Fibroblast of lung (primary cell): ENCODE measurements at regions not wholly inside any gene's neighbourhood (a gene's known extent, or its start where the extent isn't known, plus 50 kb on each side); places are given as distances from the start of the nearest gene placed in this dataset.
A peak's percentile ranks its signal among the peaks of the same experiment; 100 is the strongest.
"Not testable (repeated sequence)": the region's sequence is repeated elsewhere in the genome, so short reads cannot be mapped to it uniquely, and the experiment has no call there.

ENCODE experiments used
- DNase-seq, 2 donors: peaks; one replicate each; pipeline versions ENCODE4 v3.0.0 to v3.0.0-alpha.2; 2010; ENCODE audit warnings: low read depth in 2 of 2
- H2AFZ ChIP-seq: 2 replicates; pipeline ENCODE4 v1.5.1; 2012; ENCODE audit warnings: low read length, control low read depth, inconsistent platforms
- H3K27ac ChIP-seq: 2 replicates; pipeline ENCODE4 v1.5.1; 2011; ENCODE audit warnings: low read length, control low read depth; ENCODE audit not compliant: insufficient read depth
- H3K27me3 ChIP-seq: 2 replicates; pipeline ENCODE4 v1.5.1; 2011; ENCODE audit warnings: mild to moderate bottlenecking, low read length; ENCODE audit not compliant: control insufficient read depth, insufficient read depth
- H3K36me3 ChIP-seq: 2 replicates; pipeline ENCODE4 v1.5.1; 2011; ENCODE audit warnings: low read length; ENCODE audit not compliant: control insufficient read depth, insufficient read depth
- H3K4me1 ChIP-seq: 2 replicates; pipeline ENCODE4 v1.5.1; 2011; ENCODE audit warnings: low read length; ENCODE audit not compliant: control insufficient read depth, insufficient read depth; ENCODE audit errors: extremely low read depth
- H3K4me2 ChIP-seq: 2 replicates; pipeline ENCODE4 v1.5.1; 2011; ENCODE audit warnings: low read length, control low read depth; ENCODE audit not compliant: insufficient read depth; ENCODE audit errors: extremely low read depth
- H3K4me3 ChIP-seq, 4 experiments: fragments of 200-600 bp in 1 of 4; sonication (generic) in 1 of 4; replicated peaks in 1 of 4; 2 replicates each; pipeline ENCODE4 v1.5.1; 2011 to 2016; ENCODE audit warnings: low read length in 4 of 4, low read depth in 3 of 4, mild to moderate bottlenecking in 3 of 4, control low read depth in 2 of 4, inconsistent platforms in 1 of 4, mixed read lengths in 1 of 4; ENCODE audit not compliant: insufficient read depth in 1 of 4; ENCODE audit errors: control extremely low read depth in 1 of 4
- H3K79me2 ChIP-seq: 2 replicates; pipeline ENCODE4 v1.5.1; 2012; ENCODE audit warnings: mild to moderate bottlenecking, low read length, inconsistent platforms; ENCODE audit not compliant: control insufficient read depth, insufficient read depth
- H3K9ac ChIP-seq: 2 replicates; pipeline ENCODE4 v1.5.1; 2011; ENCODE audit warnings: mild to moderate bottlenecking, low read length, control low read depth; ENCODE audit not compliant: insufficient read depth
- H3K9me3 ChIP-seq: 2 replicates; pipeline ENCODE4 v1.5.1; 2012; ENCODE audit warnings: low read depth, low read length; ENCODE audit not compliant: control insufficient read depth, insufficient read depth
- H4K20me1 ChIP-seq: 2 replicates; pipeline ENCODE4 v1.5.1; 2011; ENCODE audit warnings: low read length; ENCODE audit not compliant: control insufficient read depth, insufficient read depth; ENCODE audit errors: extremely low read depth
- CTCF ChIP-seq, 2 donors: IDR thresholded peaks in 1 of 2; conservative IDR thresholded peaks in 1 of 2; 1 replicate in 1 of 2; 2 replicates in 1 of 2; pipeline ENCODE4 v1.5.1; 2011 to 2012; ENCODE audit warnings: low read length in 2 of 2, control low read depth in 1 of 2, inconsistent platforms in 1 of 2, low read depth in 1 of 2, mild to moderate bottlenecking in 1 of 2
- EZH2 ChIP-seq: IDR thresholded peaks from 2 replicates; pipeline ENCODE4 v1.5.1; 2012; ENCODE audit warnings: low read length, control low read depth, mild to moderate bottlenecking; ENCODE audit errors: missing control alignments

- Histone ChIP-seq H3K4me1 (no peaks in the 10 kb centered on the region), H3K36me3 (no peaks in the 10 kb centered on the region), H3K4me3 (no peak overlapping the region), H3K27ac (no peak overlapping the region), H3K9me3 (no peaks in the 10 kb centered on the region), H3K79me2 (no peaks in the 10 kb centered on the region), H3K9ac (no peak overlapping the region), H2AFZ (no peak overlapping the region), H4K20me1 (no peaks in the 10 kb centered on the region), H3K4me2 (no peak overlapping the region), H3K27me3 (no peaks in the 10 kb centered on the region)
- TF ChIP-seq EZH2 = no peak
- TF ChIP-seq CTCF (conservative IDR thresholded peaks at IDR 0.05 in 1 of 2, IDR thresholded peaks at IDR 0.05 in 1 of 2; ENCODE audit: low read depth in 1 of 2, low read length in 2 of 2) = no peak
- no peak for DNase-seq
Observed at GRCh38 chr7:89618274-89618673, 536.0 kb upstream of the STEAP1 start.

- H3K27me3 ChIP-seq = no peaks in the 10 kb centered on the region
- no peak overlapping the region for H2AFZ ChIP-seq
- H3K9me3 ChIP-seq = no peaks in the 10 kb centered on the region
- no peak overlapping the region for H3K27ac ChIP-seq
- no peaks in the 10 kb centered on the region for H3K4me1 ChIP-seq
- H3K4me2 ChIP-seq = no peak overlapping the region
- no peak overlapping the region for H3K4me3 ChIP-seq
- H3K36me3 ChIP-seq = no peaks in the 10 kb centered on the region
- no peak overlapping the region for H3K9ac ChIP-seq
- TF ChIP-seq CTCF (conservative IDR thresholded peaks at IDR 0.05 in 1 of 2, IDR thresholded peaks at IDR 0.05 in 1 of 2; ENCODE audit: low read depth in 1 of 2, low read length in 2 of 2) = no peak
- no peak for TF ChIP-seq EZH2
- no peaks in the 10 kb centered on the region for H4K20me1 ChIP-seq
- H3K79me2 ChIP-seq = no peaks in the 10 kb centered on the region
- DNase-seq = no peak
Observed at GRCh38 chr7:89621925-89622641, 532.2 kb upstream of the STEAP1 start.

GRCh38 chr7:89623018-89623672 lies 531.1 kb upstream of the STEAP1 start:
- TF ChIP-seq CTCF (conservative IDR thresholded peaks at IDR 0.05 in 1 of 2, IDR thresholded peaks at IDR 0.05 in 1 of 2; ENCODE audit: low read depth in 1 of 2, low read length in 2 of 2) (peak; percentile 41 to 57), EZH2 (no peak)
- H3K36me3 ChIP-seq = no peaks in the 10 kb centered on the region
- H3K4me1 ChIP-seq = no peaks in the 10 kb centered on the region
- no peaks in the 10 kb centered on the region for H4K20me1 ChIP-seq
- H2AFZ ChIP-seq = no peak overlapping the region
- peak; percentile 3 to 8 for DNase-seq
- H3K4me2 ChIP-seq = no peak overlapping the region
- no peaks in the 10 kb centered on the region for H3K27me3 ChIP-seq
- H3K9ac ChIP-seq = no peak overlapping the region
- no peak overlapping the region for H3K4me3 ChIP-seq
- no peak overlapping the region for H3K27ac ChIP-seq
- H3K9me3 ChIP-seq = no peaks in the 10 kb centered on the region
- H3K79me2 ChIP-seq = no peaks in the 10 kb centered on the region

DNA sequence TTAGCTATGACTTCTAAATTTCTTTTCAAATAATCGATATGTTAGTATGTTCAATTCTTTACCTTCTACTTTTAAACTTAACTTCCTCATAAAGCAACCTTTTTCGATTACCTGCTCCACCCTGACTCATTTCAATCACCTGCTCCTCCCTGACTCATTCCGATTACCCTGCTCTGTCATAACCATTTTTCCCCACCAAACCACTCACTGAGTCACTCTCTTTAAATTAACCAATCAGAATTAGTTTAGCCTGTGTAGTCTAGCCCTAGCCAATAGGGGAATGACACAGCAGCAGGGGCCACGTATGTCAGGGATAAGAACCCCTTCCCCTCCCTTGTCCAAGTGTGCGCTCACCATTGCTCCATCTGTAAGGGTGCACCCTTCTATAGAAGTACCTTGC lies 530.1 kb upstream of the STEAP1 start:
- not testable (repeated sequence) for DNase-seq

More for the DNA sequence above, 530.1 kb upstream of the STEAP1 start:
- not testable (repeated sequence) for H3K9me3 ChIP-seq, H3K36me3 ChIP-seq, H3K4me2 ChIP-seq, H3K27me3 ChIP-seq, H3K4me3 ChIP-seq, H4K20me1 ChIP-seq, H3K9ac ChIP-seq, H3K4me1 ChIP-seq, H3K27ac ChIP-seq, H2AFZ ChIP-seq, H3K79me2 ChIP-seq
